ENCODE measurements at regions not wholly inside any gene's neighbourhood (a gene's known extent, or its start where the extent isn't known, plus 50 kb on each side); places are given as distances from the start of the nearest gene placed in this dataset.
"Not testable (repeated sequence)": the region's sequence is repeated elsewhere in the genome, so short reads cannot be mapped to it uniquely, and the experiment has no call there.

DNA sequence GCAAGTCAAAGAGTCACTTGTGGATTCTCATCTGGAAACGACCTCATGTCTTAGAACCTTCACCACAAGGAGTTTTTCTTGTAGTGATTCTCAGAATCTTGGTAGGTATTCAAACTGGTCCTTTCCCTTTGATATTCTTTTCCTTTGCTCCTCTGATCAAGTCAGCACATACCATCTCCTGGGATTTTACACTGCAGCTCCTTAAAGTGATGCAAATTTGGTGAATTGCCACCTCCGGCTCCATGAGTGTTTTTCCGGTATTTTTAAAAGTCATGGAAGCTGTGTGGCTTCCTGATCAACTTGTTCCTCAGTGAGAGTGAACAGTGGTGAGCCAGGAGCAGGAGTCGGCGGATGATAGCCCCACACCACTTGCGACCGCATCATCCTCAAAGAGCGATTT lies 182.1 kb upstream of the DAB1 start:
- DNase-seq = no peak

DNA sequence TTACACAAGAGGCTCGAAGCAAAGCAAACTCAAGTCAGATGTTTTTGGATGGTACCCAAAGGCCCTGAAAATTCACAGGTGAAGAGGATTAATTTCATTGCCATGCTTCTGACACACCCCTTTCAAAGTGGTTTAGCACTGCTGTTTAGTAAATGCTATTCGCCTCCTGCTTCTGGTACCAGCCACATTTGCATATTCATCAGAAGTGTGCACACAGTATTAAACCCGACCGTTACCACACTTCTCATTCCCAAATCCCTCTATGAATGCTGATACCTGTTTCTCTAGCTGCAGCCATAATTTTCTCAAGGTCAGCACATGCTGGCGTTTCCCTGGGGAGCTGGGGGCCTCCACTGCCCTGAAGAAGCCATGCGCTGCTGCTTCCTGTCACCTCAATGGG lies 179.8 kb upstream of the DAB1 start:
- no peak for DNase-seq

DNA sequence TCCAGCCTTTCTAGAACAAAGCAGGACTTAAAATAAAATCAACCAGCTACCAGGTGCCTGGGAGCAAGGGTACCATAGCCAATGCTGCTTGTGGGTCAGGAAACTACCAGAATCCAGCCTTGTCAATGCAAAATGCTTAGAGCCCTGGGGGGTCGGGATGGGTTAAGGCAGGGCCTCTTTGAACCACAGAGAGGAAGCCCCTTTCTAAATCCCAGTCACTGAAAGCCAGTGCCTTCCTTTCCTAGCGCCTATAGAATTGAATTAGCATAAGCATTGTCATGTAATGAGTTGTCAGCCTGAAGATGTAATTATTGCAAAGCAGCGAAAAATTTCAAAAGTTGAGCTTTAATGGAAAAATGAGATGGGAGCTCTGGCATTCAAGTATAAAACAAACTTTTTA lies 176.6 kb upstream of the DAB1 start:
- no peak for DNase-seq

DNA sequence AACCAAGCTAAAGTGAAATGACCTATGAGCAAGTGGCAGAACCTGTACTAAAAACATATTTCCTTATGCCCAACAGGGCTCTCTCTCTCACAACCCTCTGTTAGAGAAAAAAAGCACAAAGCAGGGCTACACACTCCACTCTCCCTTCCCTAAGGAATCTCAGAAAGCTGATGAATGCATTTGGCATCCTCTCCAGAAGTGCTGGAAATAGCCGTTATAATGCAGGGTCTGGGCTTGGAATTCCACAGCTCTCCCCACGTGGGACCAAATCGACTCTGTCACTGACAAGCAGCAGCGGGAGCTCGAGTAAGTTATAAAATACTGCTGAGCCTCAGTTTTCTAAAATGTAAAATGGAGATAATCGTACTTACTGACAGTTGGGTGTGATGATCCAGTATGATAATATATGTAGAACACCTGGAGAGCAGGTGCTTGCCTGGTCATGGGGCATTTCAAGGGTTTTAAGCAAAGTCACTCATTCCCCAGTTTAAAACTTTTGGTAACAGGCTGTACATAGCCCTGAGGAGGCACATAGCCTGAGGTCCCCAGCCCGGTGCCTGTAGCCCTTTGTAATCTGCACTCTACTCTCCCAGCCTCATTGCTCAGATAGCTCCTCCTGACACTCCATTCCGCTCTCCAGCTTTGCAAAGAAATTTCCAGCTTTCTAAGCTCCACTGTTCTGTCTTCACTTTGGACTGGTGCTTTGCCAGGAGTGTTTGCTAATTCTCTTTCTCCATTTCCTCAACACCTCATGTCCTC lies 175.6 kb upstream of the DAB1 start:
- no peak for DNase-seq

DNA sequence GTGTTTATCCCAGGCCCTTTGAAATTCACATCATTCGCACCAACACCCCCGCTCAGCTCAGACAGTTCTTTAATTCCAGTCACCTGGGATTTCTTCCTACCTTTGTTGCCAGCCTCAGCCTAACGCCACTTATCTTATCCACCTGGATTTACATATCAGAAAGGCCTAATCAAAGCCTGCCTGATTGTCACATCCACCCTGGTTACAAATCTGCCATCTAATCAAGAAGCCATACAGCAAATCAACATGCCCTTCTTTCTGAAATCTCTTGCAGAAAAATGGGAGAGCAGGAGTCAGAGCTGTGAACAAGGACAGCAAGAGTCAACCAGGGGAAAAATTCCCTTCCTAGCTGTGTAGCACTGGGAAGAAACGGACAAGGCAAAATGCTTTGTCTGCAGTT lies 173.2 kb upstream of the DAB1 start:
- DNase-seq = no peak

DNA sequence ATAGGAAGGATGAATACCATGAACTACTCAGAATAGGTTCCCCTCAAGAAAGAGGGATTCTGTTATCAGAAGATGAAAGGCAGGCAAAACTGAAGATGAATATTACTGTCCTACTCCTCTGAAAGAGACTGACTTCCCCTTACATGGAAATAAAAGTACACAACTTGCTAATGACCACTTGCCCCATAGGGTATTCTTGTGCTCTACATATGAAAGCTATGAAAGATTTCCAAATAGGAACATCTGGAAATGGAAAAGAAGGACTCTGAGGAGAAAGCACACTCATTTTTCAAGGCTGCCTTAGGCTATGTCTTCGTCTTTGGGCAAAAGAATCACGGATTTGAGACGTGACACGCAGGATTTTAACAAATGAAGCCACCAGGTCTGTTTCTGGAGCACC lies 170.1 kb upstream of the DAB1 start:
- no peak for DNase-seq

DNA sequence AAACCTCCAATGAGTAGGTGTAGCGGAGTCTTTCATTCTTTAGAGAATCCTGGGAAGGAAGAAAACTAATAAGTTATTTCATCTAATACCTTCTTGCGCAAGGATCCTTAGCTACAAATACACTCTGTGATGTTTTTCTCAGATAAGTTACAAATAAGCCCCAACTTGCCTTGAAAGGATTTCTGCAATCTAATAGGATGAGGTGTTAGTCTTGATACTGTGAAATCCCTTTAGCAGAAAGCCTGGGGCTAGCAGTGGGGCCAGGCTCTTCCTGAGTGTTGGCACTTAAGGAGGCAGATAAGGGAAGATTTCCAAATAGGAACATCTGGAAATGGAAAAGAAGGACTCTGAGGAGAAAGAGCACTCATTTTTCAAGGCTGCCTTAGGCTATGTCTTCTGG lies 168.0 kb upstream of the DAB1 start:
- DNase-seq = no peak

DNA sequence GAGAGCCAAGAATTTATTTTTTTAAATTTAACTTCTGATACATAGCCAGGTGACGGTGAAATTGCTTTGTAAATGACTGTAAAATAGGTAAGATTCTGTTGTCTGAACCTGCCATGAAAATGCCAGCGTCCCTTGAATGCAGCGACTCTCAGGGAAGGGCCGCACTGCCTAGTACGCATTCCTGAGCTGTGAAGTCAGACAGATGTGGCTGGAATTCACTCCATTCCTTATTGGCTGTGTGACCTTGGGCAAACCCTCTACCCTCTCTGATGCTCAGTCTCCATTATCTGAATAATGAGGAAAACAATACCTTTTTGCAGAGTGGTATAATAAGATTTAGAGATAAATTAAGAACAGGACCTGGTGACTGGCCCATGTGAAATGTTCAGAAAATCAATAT lies 167.1 kb upstream of the DAB1 start:
- no peak for DNase-seq

DNA sequence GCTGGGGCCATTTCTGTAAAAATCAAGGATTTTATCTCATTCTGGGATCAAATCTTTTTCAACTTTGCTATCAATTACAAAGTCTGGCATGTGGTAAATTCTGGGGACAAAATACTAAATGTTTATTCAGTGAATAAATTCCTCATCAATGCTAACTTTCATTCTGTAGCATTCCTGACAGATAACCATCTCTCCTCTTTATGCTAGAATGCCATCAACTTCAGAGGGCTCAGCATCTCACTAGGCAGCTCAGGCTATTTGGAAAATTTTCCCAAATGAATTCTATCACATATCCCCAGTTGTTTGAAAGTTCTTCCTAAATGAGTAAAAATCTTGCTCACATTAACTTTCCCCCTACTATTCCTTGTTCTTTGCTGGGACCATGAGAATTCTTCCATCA lies 163.0 kb upstream of the DAB1 start:
- DNase-seq = no peak

DNA sequence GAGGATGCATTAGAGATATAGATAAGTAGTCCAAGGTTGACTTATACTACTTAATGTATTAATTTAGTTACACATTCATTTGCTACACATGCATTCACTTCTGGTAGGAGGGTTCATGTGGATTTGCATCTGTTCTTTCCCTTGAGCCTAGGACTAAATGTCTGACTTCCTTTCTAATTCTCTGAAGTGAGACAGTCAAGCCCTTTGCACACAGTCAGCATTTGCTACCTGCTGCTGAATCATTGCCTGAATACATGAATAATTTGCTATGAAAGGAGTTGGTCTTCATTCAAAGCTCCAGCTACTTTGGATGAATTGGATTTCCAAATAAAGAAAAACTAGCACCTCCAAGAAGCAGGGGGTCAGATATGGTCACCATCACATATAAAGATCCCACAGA lies 154.8 kb upstream of the DAB1 start:
- DNase-seq = no peak

DNA sequence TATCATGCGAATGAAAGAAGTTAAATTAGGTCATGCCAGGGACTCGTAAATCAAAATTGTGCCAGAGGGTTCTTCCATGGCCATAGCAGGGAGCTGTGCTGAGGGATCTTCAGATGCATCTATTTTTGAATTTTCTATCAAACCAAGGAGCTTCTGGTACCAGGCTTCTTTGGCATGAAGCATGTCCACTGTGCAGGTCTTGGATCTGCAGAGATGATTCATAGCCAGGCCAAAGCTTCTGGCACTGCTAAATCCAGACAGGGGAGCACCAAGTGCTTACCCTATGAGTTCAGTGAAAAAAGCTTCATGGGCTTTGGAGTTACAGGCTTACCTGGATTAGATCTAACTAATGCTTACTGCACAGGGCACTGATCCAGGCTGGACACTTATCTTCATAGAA lies 154.2 kb upstream of the DAB1 start:
- no peak for DNase-seq

DNA sequence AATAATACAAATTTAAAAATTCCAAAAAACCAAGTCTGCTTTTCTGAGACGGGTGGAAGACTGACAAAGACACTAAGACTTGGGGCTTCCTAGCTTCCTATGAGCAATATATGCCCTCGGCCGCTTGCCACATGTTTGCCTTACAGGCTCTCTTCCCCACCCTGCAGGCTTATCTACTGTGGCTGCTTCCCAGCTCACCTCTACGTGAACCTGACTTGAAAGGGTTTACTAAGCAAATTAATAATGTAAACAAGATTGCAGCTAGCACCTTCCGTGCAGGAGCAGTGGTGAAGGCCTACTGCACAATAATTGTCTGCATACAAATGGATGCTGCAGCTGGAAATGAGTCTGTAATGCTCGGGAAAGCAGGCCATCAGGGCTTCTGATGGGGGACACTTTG lies 152.9 kb upstream of the DAB1 start:
- no peak for DNase-seq

DNA sequence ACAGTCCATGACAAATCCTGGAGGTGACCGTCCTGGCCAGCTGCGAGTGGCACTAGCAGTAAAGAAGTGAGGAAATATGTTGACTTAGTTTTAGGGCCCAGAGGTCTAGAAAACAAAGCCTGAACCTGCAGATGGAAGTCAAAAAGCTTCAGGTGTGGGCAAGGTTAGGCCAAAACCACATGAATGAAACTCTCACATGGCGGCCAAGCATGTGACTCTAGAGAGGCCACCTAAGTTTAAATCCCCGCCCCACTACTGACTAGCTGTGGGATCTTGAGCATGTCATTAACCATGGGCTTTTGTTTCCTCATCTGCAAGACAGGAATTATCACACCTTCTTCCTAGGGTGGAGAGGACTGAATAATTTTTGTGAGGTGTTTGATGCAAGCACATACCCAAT lies 148.2 kb upstream of the DAB1 start:
- DNase-seq = no peak

DNA sequence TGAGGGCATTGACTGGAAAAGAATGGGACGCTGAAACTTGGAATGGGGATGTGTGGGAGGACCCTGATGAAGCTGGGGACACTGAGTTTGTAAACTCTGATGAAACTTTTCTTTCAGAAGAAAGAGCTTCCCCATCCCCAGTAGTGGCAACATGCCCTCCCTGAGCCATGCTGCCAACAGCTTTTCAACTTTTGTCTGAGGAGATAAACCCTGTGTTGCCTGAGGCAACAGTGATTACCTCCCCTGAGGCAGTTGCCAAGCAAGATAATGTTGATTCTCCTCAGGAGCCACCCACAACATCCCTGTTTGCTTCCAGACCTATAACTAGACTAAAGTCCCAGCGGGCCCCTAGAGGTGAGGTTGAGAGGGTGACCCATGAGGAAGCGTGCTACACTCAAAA lies 134.2 kb upstream of the DAB1 start:
- DNase-seq = not testable (repeated sequence)

DNA sequence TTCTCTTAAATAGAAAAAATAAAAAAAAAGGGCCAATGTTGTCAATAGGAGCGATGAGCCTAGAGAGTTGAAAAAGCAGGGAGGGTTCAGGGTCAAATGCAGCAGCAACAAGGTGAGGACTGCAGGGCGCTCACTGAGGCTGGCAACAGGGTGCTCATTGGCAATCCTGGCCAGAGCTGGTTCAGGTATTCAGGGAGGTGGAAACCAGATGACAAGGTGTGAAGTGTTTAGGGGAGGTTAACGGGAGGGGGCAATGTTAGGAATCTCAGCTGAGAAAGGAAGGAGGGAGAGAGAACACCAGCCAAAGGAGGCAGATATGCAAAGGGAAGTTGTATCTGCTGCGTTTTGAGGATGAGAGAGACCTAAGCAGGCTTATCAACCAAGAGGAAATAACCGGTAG lies 129.8 kb upstream of the DAB1 start:
- DNase-seq = no peak

DNA sequence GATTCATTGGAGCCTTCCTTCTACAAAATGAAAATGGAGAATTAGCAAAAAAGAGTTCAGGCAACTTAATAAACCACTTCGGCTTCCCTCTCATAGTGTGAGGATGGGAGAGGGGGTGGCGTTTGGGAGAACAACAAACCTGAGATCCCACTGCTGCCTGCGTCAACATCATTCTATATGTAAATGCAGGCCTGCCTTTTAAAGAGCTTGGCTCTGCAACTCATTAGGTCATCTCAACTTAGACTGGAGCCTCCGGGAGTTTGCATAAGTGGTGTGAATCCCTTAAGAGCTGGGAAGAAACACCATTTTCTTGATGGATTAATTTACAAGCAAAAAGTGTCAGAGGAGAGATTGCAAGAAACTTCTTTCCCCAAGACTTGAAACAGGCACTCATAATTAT lies 127.6 kb upstream of the DAB1 start:
- no peak for DNase-seq

DNA sequence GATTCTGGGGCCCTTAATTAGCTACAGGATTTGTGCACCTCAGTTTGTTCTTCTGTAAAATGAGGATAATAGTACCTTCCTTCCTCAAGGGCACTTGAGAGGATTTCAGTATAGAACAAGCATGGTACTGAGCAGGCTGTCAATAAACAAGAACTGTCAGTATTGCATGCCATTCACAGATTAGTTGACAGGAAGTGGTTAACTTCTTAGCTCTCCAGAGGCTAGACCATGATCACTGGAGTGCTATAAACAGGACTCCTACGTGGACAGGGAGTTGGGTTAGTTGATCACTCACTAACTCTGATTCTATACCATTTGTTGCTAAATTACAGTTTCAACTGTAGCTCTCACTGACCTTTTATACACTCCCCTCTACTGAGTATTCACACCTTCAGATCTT lies 126.2 kb upstream of the DAB1 start:
- DNase-seq = no peak

DNA sequence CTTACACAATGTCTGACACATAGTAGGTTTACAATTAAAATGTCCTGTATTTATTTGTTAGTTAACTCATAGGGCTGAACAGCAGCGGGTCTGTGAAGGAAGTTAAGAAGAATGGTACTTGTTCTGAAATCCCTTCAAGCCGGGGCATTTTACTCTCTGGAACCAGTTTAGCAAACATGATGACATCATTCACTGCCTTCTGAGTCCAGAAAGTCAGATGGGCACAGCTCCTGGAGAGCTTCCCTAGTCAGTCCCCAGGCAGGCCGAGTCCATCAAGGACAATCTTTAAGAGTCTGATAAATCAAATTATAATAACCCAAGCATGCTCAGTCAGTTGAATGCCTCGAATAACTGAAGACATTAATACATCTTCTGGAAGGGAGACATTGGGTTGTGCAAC lies 125.4 kb upstream of the DAB1 start:
- no peak for DNase-seq

DNA sequence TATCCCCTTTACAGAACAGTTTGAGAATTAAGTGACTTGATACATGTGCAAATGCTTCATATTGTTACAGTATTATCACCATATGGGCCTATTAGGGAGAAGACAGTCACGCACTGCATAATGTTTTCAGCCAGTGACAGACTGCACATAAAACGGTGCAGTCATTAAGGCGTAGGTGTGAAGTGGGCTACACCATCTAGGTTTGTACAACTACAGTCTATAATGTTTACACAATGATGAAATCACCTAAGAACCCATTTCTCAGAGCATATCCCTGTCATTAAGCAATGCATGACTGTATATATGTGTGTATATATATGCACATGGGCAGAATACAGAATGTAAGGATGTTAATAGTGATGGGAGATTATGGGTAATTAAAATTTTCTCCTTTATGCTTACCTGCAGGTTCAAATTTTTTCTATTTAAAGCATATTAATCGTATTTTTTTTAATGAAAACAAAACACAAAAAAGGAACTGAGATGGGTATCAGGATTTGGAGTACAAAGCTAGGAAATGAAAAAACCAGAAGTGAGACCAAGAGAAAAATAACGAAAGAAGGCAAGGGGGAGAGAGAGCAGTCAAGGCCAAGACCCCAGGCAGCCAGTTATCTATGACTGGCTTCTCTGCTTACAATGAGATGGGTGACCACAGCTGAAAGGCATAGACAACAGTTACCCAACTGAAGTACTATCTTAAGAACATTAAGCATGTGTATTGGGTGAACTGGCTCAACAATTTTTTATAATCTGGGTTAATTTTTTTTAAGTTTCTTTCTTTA lies 122.9 kb upstream of the DAB1 start:
- no peak for DNase-seq

DNA sequence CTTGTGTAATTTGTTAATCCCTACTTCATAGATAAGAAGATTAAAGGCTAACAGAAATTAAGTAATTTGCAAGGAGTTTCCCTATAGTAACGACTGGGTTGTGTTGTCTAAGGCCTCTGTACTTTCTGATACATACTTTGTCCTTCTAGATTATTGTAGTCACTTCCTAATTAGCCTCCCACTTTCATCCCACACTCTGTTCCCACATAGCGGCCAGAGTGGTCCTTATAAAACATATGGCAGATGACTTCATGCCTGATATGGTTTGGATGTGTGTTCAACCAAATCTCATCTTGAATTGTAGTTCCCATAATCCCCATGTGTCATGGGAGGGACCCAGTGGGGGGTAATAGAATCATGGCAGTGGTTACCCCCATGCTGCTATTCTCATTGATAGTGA lies 120.5 kb upstream of the DAB1 start:
- DNase-seq = no peak

DNA sequence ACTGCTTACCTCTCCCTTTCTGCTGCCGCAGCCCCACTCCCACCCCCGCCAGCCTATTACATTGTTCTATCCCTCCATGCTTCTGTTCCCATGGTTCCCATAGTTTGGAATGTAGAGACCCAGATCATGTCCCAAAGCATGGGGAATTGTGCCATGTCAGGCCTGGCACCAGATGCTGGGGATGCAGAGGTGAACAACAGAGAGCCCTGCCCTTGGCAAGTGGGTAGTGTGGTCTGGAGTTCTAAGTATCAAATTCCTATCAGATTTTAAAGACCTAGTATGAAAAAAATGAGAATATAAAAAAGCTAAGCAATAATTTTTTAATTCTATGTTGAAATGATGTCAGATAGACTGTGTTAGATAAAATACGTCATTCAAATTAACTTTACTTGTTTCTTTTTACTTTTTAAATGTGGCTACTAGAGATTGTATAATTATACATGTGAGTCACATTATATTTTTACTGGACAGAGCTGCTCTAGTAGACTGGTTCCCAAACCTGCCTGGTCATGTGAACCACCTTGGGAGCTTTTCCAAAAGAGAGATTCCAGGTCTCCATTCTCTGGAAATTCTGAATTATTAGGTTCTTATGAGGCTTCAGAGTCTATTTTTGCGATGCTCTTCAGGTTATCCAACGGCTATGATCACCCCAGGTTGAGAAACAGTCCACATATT lies 113.0 kb upstream of the DAB1 start:
- no peak for DNase-seq

DNA sequence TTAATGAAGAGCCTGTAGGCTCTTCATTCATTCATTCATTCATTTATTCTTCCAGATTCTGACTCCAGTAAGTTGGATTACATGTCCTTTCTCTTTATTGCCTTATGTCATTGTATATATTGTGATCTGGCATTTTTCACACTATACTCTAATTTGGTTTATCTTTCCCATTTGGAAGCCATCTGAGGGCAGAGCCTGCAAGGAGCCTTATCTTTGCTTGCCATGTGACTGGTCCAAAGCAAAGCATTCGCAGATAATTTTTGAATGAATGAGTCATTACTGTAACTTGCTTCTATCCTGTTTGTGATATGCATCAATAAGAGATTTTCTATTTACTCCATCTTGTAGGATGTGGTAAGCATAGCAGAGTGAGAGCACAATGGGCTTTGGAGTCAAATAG lies 108.4 kb upstream of the DAB1 start:
- no peak for DNase-seq

DNA sequence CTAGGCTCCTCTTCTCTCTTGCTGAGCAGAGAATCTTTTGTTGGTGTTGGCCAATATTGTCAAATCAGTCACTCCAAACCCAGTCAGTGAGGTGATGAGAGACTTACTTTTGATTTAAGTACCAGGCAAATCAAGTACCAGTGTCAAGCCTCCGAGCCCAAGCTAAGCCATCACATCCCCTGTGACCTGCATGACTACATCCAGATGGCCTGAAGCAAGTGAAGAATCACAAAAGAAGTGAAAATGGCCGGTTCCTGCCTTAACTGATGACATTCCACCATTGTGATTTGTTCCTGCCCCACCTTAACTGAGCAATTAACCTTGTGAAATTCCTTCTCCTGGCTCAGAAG lies 107.0 kb upstream of the DAB1 start:
- DNase-seq = not testable (repeated sequence)

DNA sequence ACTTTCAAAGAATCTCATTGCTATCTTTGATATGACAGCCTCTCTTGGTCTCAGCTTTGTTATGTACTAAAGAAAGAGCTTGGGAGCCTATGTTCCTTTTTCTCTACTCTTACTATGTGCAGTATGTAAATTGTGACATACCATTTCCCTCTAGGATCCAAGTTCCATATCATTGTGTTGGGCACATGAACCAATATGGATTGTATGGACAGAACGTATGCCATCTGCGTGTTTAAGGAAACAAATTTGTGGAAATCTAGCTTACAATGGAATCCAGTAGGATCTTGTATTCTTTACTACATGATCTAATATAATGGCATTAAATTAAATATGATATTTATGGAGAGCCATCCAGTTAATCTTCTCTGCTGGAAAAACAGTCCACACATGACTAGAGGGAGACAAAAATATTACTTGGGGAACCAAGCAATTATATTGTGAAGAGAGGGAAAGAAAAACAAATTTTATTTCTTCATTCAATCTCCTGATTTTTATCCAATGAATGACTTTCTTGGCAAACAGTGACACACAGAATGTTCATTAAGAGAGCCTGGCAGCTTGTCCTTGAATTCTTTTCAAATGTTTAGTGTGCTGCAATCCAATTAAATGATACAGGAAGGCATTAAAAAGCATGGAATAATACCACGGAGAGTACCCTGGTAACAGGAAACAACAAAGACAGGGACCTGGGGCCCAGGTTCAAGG lies 106.5 kb upstream of the DAB1 start:
- no peak for DNase-seq

Data from stimulated activated naive CD4-positive, alpha-beta T cell treated with Interleukin-2 at 50 U/mL for 16 hours (primary cell).